ENCODE measurements at regions not wholly inside any gene's neighbourhood (a gene's known extent, or its start where the extent isn't known, plus 50 kb on each side); places are given as distances from the start of the nearest gene placed in this dataset.

DNA sequence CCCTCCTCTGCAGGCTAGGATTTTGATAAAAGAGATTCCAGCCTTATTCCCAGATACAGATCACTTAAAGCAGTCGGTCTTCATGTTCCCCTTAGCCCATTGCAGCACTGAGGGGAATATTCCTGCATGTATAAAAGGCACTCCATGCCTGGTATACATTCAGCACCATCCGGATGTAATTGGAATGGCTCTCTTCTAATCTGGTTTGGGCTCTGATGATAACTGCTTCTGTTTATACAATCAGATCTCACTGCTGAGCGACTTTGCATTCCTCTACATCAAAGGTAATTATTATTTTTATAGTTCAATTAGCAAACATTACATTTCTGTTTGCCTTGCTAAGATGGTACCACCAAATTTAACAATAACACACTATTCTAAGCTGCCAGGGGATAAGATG lies 746.9 kb upstream of the CELF4 start:
- no peaks in the 10 kb centered on the region for H3K4me1 ChIP-seq
- 27 to 46% (median 33%) methylated on average over 3 of the region's 3 CpGs for WGBS, 4 donors
- TF ChIP-seq POLR2A (IDR thresholded peaks at IDR 0.05): no peak
- no peak for TF ChIP-seq CTCF (IDR thresholded peaks at IDR 0.05)
- no peaks in the 10 kb centered on the region for H3K36me3 ChIP-seq
- intact Hi-C loops (cut with DNase I): no loop called here
- ATAC-seq (no peak), DNase-seq (no peak)
- H3K27me3 ChIP-seq: no peaks in the 10 kb centered on the region
- H3K4me3 ChIP-seq: no peak overlapping the region
- H3K9me3 ChIP-seq: no peaks in the 10 kb centered on the region
- no peak overlapping the region for H3K27ac ChIP-seq

GRCh38 chr18:38310936-38311335 lies 745.3 kb upstream of the CELF4 start:
- Histone ChIP-seq H3K9me3 (no peaks in the 10 kb centered on the region), H3K4me3 (no peak overlapping the region), H3K4me1 (no peaks in the 10 kb centered on the region), H3K27ac (no peak overlapping the region), H3K36me3 (no peaks in the 10 kb centered on the region), H3K27me3 (no peaks in the 10 kb centered on the region)
- intact Hi-C loops (cut with DNase I): no loop called here
- 69 to 80% (median 72%) methylated on average over 2 of the region's 2 CpGs for WGBS, 4 donors
- no peak for ATAC-seq
- no peak for DNase-seq
- TF ChIP-seq CTCF (IDR thresholded peaks at IDR 0.05) (no peak), POLR2A (IDR thresholded peaks at IDR 0.05) (no peak)

GRCh38 chr18:38307914-38308313 lies 742.3 kb upstream of the CELF4 start:
- Histone ChIP-seq H3K9me3 (no peaks in the 10 kb centered on the region), H3K36me3 (no peaks in the 10 kb centered on the region), H3K4me1 (no peaks in the 10 kb centered on the region), H3K27ac (no peak overlapping the region), H3K4me3 (no peak overlapping the region), H3K27me3 (no peaks in the 10 kb centered on the region)
- no peak for ATAC-seq
- no peak for DNase-seq
- intact Hi-C loops (cut with DNase I): no loop called here
- WGBS, 4 donors: 68 to 81% (median 77%) methylated on average over 5 of the region's 5 CpGs
- no peak for TF ChIP-seq CTCF (IDR thresholded peaks at IDR 0.05)
- TF ChIP-seq POLR2A (IDR thresholded peaks at IDR 0.05): no peak

GRCh38 chr18:38305961-38306360 lies 740.4 kb upstream of the CELF4 start:
- H3K4me3 ChIP-seq: no peak overlapping the region
- TF ChIP-seq CTCF (IDR thresholded peaks at IDR 0.05): no peak
- TF ChIP-seq POLR2A (IDR thresholded peaks at IDR 0.05): no peak
- no peak overlapping the region for H3K27ac ChIP-seq
- no peaks in the 10 kb centered on the region for H3K4me1 ChIP-seq
- DNase-seq (no peak), ATAC-seq (no peak)
- no peaks in the 10 kb centered on the region for H3K9me3 ChIP-seq
- H3K27me3 ChIP-seq: no peaks in the 10 kb centered on the region
- intact Hi-C loops (cut with DNase I): no loop called here
- WGBS, 4 donors: 87 to 93% (median 90%) methylated on average over 4 of the region's 4 CpGs
- no peaks in the 10 kb centered on the region for H3K36me3 ChIP-seq
